ENCODE measurements at regions not wholly inside any gene's neighbourhood (a gene's known extent, or its start where the extent isn't known, plus 50 kb on each side); places are given as distances from the start of the nearest gene placed in this dataset.
"Not testable (repeated sequence)": the region's sequence is repeated elsewhere in the genome, so short reads cannot be mapped to it uniquely, and the experiment has no call there.

DNA sequence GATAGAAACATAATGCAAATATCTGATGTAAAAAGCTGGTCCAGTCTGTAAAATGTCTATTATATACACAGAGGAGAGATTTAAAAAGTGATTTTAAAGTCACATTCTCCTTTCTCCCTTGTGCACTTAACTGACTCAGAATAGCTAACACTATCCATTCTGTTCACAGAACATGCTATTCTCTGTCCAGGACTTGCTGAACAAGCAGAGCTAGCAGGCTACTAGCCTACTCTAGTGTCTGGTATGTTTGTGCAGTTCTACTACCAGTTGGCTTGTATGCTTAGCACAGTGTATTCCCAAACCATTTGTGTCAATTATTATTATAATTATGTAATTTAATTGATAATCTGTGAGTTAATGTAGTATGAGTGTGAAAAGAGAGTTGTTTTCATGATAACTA, 161.7 kb upstream of the NUDT12 start:
- no peak for DNase-seq (ENCODE audit: low spot score)

DNA sequence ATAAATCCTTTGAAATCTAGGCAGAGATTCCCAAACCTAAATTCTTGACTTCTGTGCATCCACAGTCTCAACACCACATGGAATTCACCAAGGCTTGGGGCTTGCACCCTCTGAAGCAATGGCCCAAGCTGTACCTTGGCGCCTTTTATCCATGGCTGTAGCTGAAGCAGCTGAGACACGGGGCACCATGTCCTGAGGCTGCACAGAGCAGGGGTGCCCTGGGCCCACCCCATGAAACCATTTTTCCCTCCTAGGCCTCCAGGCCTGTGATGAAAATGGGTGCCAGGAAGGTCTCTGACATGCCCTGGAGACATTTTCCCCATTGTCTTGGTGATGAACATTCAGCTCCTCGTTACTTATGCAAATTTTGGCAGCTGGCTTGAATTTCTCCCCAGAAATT, 158.6 kb upstream of the NUDT12 start:
- DNase-seq (ENCODE audit: low spot score): no peak

DNA sequence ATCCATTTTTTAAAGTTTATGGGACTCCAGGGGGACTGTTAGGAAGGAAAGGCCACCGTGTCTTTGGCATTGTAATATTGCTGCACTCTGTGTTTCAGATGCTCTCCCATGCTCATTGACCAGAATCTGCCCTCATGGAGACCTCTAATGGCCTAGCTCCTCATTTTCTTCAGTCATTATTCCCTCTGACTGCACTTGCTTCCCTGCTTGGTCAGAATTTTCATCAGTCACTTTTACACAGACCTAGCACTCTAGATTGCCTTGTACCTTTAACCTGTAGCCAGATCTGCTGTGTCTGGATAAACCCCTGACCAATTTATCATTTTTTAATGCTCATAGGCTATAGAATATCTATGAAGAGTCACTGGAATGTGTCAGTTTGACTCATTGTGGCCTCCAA, 155.5 kb upstream of the NUDT12 start:
- DNase-seq (ENCODE audit: low spot score): no peak

DNA sequence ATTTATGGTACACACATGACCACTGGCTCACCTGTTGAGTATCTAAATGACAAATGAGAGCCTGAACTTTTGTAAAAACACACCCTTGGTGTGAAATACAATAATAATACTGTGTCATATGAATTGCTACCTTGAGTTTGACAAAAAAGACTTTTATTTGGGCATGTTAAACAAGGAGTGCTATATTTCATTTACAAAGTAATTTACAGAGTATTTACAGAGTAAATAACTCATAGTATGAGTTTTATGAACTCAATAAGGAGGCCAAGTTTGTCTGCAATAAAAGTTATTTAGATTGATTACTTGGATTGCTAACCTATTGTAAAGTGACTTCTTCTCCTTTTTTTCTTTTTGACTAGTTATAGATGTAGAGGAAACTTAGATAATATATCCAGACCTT, 146.0 kb upstream of the NUDT12 start:
- DNase-seq (ENCODE audit: low spot score): no peak

DNA sequence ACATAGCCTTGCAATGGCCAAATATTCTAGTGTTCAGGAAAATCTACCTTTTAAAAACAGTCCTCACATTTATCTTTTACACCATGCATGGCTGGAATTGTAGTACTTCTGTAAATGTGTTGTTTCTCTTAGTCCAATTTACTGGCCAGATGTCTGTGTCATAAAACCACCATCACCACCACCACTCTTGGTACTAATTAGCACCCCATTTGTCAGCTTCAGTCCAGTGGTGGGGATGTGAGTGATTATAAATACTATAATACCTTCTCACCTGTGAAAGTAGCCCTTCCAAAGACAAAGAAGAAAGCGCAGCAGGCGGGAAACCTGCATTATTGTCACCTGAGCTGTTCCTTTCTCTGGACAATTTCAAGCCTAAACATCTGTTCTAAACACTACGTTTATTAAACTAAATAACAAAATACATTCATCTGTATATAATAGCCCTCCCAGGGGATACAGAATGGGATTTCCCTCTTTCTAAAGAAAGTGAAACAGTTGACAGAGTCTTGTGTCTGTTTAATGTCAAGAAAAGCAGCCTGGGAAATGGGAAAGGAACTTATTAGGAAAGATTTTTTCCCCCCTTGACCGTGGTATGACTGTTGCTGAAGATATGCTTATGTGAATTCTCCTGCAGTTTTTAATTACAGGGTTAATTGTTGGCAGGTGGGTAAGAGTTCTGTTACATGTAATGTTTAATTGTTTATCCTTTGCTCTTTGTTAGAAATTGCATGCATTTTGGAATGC, 144.5 kb upstream of the NUDT12 start:
- DNase-seq (ENCODE audit: low spot score): no peak

DNA sequence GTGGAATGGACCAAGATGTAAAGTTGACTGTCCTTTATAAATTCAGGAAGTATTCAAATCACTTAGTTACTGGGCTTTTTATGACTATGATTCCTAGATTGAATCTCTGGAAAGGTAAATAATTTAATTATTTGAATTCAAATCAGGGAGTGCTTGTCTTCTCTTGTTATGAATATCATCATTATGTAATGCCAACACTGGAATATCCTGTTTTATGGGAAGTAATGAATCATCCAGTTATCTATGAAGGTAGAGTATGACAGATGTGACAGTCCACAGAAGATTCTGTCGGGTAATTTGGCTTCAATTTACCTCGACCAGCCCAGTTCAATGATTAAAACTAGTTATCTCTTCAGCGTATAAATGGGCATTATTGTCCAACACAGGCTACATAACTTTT, 141.0 kb upstream of the NUDT12 start:
- DNase-seq (ENCODE audit: low spot score): no peak

DNA sequence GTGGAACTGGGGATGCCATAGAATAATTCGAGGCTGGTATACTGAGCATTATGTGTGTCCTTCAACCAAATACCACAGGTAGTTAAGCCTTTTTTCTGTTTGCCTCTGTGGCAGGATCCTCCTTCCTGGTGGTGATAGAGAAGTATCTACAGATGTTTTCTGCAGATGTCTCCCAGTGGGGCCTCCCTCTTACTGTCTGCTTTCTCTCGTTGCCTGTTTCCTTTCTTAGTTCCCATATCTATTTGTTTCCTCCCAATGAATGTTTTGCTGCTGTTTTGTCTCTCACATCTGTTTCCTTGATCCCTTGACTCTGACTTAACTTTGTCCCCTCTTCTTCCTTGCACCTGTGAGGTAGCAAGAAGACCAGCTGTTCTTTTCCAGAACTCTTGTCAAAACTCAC, 130.9 kb upstream of the NUDT12 start:
- no peak for DNase-seq (ENCODE audit: low spot score)

DNA sequence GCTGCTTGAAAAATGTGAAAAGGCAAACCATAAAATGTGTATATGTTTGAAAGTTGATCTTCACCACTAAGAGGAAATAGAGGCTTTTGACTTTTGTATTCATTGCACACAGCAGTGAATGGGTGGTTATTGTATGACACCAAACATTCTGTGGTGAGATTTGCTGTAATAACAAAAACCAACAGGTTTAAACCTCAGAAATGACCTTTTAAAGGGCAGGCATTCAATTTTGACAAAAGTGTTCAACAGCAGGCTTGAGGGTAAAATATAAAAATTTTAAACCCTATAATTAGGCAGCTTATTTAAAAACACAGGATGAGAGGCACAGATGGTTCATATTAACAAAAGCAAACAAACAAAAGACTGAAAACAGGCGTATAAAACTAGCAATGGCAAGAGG, 128.1 kb upstream of the NUDT12 start:
- DNase-seq (ENCODE audit: low spot score): no peak

DNA sequence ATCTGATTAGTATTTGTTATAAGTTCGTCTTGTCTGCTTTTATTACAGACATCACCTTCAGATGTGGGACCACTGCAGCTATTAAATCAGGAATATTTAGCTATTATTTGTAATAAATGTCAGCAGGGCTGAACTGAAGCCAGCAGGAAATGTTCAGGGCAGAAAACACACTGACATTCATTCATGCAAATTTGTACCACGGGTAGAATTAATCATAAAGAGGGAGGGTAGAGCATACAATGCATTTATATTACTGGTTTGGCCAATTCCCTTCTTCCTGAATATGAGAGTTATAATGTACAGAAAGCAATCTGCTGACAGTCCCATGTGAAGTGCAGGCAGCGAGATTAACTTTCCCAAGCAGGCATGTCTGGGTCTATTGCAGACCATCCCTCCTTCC, 117.3 kb upstream of the NUDT12 start:
- DNase-seq (ENCODE audit: low spot score): no peak

DNA sequence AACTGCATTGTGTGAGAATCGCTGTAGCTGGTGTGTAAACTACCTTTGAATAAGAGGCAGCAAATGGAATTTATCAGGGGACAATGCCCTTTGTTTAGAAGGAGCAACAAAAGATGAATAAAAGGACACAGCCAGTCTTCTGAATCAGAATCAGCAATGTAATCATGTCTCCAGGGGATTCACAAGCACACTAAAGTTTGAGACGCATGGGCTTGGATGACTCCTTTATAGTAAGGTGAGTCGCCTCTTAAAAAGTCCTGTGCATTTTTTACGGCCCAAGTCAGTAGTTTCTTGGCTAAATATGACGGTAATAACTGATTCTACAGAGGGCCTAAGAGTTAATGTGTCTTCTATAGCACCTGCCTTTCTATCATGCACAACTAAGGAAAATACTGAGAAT, 113.6 kb upstream of the NUDT12 start:
- DNase-seq (ENCODE audit: low spot score): not testable (repeated sequence)

DNA sequence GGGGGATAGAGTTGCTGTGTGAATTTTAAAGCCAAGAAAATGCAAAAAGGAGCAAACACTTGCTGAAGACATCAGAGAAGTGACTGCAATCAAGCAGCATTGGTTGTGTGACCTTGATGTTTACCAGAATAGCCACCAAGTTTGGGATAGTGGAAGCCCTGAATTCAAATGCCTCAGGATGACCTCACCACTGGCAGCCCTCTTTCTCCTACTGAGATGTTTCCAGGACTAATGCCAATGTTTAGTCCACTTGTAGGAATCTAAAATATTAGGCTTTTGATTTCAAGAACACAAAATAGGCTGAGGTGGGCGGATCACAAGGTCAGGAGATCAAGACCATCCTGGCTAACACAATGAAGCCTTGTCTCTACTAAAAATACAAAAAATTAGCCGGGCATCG, 112.2 kb upstream of the NUDT12 start:
- DNase-seq (ENCODE audit: low spot score): no peak

DNA sequence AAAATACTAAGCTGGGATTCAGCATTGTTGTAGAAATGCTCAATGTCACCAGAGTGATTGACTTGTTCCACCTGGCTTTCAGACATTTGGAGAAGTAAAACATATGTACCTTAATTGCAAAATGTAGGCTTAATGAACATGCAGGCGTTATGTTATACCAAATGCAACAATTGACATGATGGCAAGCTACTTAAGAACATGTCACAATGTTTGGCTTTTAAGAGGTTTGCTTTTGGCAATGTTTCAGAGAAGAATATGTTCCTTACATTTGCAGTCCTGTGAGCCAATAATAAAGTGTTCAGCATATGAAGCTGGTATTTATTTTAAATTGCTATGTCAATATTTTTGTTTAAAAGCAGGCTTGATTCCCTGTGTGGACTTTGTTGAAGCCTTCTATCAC, 111.7 kb upstream of the NUDT12 start:
- DNase-seq (ENCODE audit: low spot score): no peak

DNA sequence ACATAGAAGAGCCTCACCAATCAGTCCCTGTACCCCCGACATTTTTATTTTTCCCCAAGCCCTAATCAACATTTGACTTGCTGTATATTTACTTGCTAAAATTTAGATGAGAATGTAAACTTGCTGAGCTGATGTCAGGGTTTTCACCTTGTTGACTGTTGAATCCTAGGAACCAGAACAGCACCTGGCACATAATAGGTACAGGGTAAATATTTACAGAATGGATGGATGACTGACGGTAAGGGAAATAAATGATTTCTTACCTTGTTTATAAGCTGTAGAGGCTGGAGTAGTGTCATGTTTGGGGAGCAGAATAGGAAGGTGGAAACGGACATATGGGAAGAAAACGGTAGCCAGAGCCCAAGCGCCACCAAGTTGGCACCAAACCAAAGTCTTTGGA, 107.0 kb upstream of the NUDT12 start:
- DNase-seq (ENCODE audit: low spot score): no peak

DNA sequence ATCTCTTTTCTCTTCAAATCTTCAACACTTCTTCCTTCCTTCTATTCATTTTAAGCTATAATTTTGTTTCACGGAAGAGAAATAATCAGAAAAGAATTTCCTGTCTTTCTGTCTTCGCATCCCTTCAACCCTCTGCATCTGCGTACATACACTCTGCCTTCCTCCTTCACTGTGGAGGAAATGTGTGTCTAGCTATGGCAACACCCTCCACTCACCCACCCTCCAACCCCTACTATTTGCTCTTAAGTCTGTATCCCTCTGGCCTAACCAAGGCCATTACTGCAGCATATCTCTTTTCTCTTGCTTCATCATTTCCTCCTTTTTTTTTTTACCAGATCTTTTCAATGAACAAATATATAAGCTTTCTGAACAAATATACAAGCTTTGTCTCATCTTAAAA, 105.7 kb upstream of the NUDT12 start:
- no peak for DNase-seq (ENCODE audit: low spot score)

DNA sequence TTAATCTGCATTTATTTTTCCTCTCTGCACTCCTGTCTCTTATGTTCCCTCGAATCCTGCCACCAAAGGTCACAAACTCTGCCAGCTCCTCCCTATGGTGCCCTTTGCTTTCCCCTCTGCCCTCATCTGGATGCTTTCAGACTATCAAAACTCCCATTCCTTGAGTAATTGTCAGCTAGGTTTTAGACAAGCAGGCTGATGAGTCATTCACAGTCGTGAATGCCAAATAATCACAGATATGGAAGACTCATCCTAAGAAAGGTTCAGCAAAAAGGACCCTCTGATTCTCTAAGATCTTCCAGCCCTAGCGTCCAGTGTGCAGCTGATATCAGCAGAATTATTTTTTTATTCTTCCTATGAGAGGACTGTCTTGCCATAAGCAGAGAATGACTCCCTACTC, 104.5 kb upstream of the NUDT12 start:
- DNase-seq (ENCODE audit: low spot score): no peak

DNA sequence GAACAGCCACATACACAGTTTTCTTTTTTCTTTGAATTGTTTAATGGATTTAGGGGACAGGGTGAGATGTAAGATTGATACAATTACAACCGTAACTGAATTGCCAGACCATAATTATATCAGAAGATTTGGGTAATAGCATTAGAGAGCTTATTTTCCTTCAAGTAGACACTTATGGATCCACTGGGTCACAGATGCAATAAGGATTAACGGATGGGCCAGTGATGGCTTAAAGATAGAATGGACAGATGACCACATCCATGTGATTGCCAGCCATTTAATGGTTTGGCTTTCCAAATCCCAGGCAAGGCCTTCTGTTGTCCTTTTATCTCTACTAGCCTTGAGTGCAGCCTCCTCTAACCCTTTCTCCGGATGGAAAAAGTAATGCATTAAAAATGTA, 94.7 kb upstream of the NUDT12 start:
- no peak for DNase-seq (ENCODE audit: low spot score)

DNA sequence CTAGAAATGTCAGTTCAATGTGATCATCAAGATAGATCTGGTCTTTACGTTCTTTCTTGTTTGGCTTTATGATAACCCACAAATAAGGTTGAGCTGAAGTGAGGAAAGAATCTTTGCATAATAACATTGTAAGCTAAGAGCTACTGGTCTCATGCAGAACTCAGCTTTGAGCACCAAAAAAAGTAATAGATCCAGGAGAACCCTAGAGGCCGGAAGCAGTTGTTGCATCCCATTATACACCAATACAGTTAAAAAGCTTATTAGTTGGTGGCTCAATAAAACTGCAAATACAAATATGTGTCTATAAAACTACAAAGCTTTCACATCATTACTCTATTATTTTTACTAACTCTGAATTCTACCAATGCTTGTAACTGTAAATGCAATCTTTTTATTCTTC, 85.5 kb upstream of the NUDT12 start:
- no peak for DNase-seq (ENCODE audit: low spot score)

DNA sequence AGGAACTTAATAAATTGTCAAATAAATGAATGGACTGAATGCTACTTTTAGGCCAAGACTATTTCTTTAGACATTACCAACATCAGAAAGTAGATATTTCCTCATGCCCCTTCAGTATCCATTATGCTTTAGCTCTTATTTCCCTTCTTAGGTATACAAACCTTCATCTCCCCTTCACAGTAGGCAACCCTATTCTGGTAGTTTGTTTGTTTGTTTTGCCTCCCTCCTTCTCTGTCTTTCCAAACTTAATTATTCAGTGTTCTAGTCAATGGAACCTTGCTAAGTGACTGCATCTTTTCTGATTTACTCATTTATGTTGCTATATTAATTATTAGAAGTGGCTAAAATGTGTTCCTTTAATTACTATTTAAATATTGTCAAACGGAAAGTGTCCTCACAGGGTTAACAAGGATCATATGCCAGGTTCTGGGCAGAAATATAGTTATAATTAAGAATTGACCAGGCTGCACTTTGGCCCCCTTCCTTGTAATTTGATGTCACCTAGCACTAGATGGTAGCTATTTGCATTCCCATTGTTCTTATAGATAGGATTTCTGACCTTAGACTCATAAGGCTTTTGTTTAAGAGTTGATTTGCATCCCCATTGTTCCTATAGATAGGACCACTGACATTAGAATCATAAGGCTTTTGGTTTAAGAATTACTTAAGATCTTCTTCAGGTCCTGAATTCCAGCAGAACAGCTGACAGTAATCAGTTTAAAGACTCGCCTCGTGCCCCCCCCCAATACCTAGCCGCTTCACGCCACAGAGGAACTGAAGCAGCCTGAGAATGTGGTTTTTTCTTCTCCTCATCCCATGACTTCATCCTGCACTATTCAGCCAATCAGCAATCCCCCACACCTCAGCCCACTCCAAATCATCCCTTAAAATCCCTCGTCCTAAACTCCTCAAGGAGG, 84.4 kb upstream of the NUDT12 start:
- no peak for DNase-seq (ENCODE audit: low spot score)

DNA sequence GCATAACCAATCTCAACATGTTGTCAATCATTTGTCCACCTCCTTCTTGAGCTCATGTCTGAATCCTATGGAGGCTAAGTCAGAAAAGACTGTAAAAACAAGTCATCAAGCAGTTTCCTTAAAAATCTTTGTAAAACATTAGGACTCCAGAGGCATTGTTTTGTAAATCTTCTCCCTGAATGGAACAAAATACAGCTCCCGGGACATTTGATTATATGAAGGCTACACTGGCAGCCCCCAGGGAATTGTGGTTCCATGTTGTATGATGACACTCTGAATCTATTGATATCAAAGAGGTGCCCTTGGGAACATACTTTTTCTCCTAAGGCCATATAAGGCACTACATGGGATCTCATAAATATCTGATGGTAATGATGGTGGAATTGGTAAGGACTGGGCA, 83.2 kb upstream of the NUDT12 start:
- no peak for DNase-seq (ENCODE audit: low spot score)

DNA sequence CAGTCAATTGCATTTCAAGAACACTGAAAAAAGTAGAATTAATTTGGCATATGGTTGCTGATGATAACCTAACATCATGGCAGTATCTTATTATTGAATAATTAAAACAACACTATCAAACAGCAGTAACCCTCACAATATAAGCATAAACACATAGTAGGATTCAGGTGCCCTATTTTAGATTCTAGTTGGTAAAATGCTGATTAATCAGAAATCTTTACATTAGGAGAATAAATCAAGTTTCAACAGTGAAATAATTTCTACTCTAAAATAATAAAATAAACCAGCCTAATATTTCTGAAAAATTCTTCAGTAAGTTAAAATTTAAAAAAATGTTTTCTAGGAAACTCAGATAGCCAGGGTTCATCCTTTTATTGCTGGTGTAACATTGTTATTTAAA, 76.4 kb upstream of the NUDT12 start:
- no peak for DNase-seq (ENCODE audit: low spot score)

DNA sequence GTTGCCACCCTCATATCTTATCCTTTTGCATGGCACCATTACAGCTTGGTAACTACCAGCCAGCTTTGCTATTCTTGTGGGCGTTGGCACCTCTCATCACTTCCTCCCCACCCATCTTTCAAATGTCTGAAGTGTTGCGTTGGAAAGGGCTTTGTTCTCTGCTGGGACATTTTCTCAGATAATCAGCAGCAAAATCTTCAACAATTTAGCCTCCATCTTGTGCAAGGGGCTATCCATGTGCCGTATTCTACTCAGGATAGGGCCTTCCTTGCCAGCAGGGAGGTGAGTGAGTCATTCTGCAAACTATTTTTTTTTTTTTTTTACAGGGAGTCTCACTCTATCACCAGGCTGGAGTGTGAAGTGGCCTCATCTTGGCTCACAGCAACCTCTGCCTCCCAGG, 62.1 kb upstream of the NUDT12 start:
- no peak for DNase-seq (ENCODE audit: low spot score)

DNA sequence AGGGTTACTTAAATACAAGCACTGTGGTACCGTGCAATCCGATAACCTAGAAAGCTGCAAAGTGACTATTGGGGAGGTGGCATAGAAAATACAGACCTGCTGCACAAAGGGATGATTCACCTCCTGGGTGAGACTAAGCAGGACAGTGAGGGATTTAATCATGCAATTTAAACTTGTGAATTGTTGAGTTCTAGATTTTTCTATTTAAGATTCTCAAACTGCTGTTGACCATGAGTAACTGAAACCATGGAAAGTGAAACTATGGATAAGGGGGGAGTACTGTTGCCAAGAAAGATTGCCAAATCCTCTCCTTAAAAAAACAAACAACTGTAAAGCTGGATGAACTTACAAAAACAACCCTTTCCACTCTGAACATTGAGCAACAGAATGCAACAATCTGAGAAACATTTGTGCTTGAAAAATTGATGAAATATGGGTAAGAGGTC, 61.5 kb upstream of the NUDT12 start:
- no peak for DNase-seq (ENCODE audit: low spot score)

DNA sequence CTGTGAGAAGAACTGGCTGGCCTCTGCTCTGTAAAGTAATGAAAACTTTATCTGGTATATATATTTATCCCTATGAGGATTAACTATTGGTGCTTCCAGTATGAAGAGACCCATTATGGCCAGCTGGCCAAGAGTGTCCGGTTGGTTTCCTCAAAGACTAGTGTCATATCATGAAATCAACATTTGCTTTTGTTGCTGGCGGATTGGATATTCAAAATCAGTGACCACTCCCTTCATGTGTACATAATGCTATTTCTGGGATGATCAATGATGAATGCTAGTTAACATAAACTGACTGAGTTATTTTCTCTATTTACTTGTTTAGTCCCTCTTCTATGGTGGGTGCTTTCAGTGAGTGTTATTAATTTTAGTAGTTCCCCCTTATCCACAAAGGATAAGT, 60.8 kb upstream of the NUDT12 start:
- no peak for DNase-seq (ENCODE audit: low spot score)

DNA sequence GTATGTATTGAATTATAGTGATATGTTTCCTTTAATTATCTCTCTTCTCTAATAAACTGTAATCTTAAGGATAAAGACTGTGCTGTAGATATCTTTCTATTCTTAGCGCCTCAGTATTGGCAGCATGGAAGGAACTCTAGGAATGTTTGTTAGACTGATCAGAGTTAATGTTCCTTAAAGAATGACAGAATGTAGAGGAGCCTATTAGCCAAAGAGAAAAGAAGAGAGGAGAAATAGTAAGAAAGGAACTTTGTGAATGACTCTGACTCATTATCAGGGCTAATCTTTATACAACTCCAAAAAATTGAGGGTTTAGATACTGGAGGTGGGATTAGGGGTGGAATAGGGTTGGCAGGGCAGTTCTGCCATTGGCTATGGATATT, 59.0 kb upstream of the NUDT12 start:
- no peak for DNase-seq (ENCODE audit: low spot score)

Data from ecto neural progenitor cell (in vitro differentiated cells).